GM18519 (cell line): ENCODE measurements at regions not wholly inside any gene's neighbourhood (a gene's known extent, or its start where the extent isn't known, plus 50 kb on each side); places are given as distances from the start of the nearest gene placed in this dataset.

Source experiments
- ATAC-seq: cut with Tn5 transposase; IDR thresholded peaks from one replicate; pipeline ENCODE4 v1.9.1; 2021; ENCODE audit warnings: mild to moderate bottlenecking, moderate library complexity; ENCODE audit not compliant: unreplicated experiment, low FRiP score

DNA sequence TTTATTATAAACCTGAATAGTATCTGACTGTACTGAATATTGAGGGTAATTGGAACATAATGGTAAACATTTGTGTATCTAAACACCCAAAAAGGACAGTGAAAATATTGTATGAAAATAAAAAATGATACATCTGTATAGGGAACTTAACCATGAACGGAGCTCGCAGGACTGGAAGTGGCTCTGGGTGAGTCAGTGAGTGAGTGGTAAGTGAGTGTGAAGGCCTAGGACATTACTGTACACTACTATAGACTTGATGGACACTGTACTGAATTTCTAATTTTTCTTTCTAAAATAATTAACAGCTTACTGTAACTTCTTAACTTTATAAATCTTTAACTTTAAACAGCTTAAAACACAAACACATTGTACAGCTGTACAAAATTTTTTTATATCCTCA, 454.5 kb upstream of the FZD8 start:
- ATAC-seq: no peak

DNA sequence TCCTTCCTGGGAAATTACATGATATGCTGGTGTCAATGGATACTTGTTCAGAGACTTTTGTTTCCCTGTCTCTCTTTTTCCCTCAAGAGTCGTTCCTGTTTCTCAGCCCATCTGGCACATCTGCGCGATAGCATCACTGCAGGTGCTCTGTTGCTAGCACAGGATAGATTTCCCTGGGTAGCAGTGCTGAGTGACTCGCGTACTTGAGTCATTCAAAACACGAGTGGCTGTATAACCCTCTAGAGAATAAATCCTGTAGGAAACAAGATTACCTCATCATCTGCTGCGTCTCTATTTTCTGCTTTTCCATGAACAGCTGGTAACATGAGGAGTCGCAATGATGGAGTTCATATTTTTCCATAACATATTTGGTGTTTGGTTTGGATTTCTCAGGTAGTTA, 452.0 kb upstream of the FZD8 start:
- no peak for ATAC-seq

- ATAC-seq: no peak
Observed at GRCh38 chr10:36092116-36092515, 450.0 kb upstream of the FZD8 start.

GRCh38 chr10:36091007-36091406, 448.9 kb upstream of the FZD8 start:
- no peak for ATAC-seq

GRCh38 chr10:36089790-36090440, 447.8 kb upstream of the FZD8 start:
- ATAC-seq: no peak

- no peak for ATAC-seq
Observed at GRCh38 chr10:36087006-36088005, 445.2 kb upstream of the FZD8 start.

- ATAC-seq: no peak
Observed at GRCh38 chr10:36075196-36075595, 433.1 kb upstream of the FZD8 start.

GRCh38 chr10:36073796-36074345, 431.8 kb upstream of the FZD8 start:
- ATAC-seq: no peak

- ATAC-seq: no peak
Observed at GRCh38 chr10:36068542-36068941, 426.4 kb upstream of the FZD8 start.

- ATAC-seq: no peak
Observed at GRCh38 chr10:36067748-36068147, 425.7 kb upstream of the FZD8 start.

DNA sequence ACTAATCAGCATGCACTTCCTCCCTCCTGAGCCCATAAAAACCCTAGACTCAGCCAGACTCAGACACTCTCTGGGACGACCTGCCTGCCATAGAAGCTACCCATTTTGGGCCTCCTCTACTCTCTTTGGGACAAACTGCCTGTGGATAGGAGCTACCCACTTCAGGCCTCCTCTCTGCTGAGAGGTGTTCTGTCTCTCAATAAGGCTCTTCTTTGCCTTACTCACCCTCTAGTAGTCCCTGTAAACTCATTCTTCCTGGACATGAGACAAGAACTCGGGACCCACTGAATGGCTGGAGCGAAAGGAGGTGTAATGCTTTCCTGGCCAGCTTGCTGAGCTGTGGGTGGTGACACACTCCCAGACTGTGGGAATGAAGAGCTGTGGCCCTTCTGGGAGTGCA, 424.8 kb upstream of the FZD8 start:
- no peak for ATAC-seq

GRCh38 chr10:36066102-36066501, 424.0 kb upstream of the FZD8 start:
- ATAC-seq: no peak

- no peak for ATAC-seq
Observed at GRCh38 chr10:36063396-36063795, 421.3 kb upstream of the FZD8 start.

DNA sequence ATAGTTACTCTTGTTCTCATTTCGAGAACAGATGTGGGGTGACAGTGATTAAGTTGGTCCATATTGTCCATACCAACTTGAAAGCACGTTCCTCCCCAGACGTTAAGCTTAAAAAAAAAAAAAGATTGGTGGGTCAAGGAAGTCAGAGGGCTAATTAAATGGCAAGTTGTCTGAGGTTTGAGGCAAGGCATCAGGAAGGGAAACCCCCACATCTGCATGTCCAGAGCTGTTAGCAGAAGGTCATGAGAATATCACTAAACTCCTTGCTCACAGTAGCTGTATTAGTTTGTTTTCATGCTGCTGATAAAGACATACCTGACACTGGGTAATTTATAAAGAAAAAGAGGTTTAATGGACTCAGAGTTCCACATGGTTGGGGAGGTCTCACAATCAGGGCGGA, 415.6 kb upstream of the FZD8 start:
- no peak for ATAC-seq

DNA sequence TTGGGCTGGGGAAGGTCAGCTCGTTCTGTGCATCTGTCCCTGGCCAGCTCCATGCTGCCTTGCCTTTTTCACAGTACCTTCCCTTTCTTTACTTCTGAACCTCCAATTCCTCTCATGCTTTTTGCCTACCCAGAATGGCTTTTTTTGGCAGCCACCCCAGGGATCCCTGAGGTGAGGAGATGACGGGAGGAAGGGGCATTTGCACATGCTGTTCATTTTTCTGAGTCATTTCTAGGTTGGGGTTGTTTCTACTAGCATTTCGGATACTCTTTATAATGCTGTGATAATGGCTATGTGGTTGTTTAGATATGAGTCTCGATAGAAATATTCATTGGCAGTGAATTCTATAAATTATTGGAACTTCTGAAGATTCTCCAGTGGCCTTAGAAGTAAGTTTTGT, 415.1 kb upstream of the FZD8 start:
- no peak for ATAC-seq

DNA sequence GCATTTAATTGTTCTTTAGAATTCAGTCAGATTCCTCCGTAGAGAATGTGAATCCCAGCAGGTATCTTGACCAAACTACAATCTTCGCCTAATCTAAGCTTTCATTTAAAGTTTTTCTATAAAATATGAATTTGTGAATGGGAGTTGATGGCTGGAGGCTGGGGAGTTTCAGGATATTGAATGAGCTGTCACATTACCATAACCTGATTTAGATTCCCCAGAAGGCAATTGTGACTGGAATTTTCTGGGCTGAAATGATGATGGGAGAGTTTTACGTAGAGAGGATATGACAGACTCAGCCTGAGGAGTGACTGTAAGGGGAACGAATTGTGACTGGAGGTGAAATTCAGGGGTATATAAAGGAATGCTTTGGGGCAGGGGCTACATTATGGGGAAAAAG, 411.7 kb upstream of the FZD8 start:
- ATAC-seq: no peak

DNA sequence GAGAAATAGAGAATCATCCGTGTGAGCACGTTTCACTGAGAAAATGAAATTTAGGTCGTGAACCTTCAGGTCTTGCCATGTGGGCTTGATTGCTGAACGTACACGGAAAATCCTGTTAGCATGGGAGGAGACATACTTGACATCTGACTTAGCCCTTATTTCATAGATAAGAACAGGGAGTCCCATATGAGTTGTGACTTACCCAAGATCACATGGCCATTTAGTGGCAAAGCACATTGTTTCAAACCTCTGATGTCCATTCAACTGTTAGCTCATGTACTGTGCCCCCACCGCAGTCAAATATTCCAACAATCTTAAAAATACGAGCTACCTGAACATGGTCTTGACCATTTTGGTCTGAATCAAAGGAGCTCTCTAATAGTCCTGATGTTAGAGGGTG, 411.2 kb upstream of the FZD8 start:
- no peak for ATAC-seq

- no peak for ATAC-seq
Observed at GRCh38 chr10:36051500-36051991, 409.4 kb upstream of the FZD8 start.

DNA sequence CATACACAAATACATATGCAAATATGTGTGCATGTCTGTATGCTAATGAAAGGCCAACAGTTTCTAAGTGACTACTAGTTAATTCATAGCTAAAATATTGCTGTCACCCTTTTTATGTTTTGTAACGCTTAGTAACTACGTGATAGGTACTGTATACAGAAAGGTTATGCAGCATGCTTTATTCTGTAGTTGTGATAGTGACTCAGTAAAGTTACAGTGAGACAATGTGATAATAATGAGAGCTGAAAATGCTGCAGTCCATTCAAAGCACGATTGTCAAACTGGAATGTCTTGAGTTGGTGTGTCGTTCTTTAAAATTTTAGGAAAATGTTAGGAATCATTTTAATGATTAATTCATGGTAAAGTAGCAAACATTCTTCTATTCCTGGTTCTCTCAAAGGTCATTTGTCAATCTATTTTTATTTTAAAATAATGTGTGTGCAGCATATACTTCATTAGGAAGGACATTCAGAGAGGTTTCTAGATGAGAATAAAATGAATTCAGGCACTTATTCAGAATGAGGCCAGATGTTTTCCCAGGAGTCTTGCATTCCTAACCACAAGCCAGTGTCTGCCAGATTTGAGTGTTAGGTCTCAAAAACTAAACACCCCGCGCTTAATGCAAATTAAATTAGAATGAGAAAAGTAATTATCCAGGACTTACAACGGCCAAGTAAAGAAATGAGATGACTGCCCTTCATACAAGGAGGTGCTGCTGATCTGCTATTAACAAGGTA, 408.8 kb upstream of the FZD8 start:
- ATAC-seq: no peak

DNA sequence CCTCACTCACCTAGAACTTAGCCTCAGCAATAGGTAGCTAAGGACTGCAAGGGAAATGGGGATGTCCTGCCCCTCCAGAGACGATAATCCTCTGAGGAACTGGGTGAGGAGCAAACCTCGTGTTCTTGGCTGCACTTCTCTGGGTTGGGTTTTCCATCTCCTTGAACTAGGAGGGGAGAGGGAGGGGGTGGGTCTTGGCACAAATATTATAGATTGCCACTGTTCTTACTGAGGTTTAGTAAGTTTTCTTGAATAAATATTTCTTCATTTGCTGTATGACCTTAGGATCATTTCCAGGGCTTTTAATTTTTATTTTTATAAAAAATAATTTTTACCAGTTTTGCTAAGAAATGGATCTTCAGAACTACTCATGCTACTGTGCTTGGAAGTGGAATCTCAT, 406.7 kb upstream of the FZD8 start:
- no peak for ATAC-seq

DNA sequence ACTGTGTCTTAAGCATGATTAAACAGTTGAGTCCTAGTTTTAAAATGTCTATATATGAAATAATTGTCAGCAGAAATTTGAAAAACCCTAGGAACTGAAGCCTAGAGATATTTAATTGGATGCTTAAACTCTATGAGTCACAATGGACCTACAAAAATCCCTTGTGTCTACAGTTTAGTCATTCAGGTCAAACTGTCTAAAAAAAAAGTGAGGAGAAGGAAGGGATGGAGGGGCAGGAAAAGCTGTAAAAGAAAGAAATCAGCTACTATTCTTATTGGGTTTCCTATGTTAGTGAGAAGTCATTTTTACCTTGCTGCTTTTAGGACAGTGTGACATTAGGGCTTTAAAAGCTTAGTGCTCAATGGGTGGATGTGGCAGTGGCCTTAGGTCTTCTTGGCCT, 406.1 kb upstream of the FZD8 start:
- ATAC-seq: no peak
